ENCODE measurements at regions not wholly inside any gene's neighbourhood (a gene's known extent, or its start where the extent isn't known, plus 50 kb on each side); places are given as distances from the start of the nearest gene placed in this dataset.
A peak's percentile ranks its signal among the peaks of the same experiment; 100 is the strongest.

DNA sequence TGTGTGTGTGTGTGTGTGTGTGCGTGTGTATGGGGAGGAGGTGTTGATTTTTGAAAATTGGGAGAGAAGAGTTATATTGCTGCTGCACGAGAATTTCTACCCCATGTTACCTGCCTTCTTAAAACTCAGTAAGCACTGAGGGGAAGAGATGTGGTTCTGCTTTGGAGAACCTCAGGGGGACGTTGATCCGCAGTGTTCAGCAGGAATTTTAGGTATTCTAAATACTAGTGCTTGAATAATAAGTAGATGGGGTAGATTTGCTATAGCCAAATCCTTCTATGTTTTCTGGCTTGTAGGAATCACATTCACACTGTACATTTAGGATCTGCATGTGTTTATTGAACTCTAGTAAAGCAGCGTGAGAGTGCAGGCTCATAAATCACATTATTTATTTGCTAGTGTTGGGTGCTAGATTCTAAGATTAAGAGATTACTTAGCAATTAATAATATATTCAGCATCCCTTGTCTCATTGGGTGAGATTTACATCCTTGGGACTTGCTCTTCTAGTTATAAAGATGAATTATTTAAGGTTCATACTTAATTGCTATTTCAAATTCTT lies 268.1 kb downstream of the MFSD1 start:
- TF ChIP-seq, protein P1, sequence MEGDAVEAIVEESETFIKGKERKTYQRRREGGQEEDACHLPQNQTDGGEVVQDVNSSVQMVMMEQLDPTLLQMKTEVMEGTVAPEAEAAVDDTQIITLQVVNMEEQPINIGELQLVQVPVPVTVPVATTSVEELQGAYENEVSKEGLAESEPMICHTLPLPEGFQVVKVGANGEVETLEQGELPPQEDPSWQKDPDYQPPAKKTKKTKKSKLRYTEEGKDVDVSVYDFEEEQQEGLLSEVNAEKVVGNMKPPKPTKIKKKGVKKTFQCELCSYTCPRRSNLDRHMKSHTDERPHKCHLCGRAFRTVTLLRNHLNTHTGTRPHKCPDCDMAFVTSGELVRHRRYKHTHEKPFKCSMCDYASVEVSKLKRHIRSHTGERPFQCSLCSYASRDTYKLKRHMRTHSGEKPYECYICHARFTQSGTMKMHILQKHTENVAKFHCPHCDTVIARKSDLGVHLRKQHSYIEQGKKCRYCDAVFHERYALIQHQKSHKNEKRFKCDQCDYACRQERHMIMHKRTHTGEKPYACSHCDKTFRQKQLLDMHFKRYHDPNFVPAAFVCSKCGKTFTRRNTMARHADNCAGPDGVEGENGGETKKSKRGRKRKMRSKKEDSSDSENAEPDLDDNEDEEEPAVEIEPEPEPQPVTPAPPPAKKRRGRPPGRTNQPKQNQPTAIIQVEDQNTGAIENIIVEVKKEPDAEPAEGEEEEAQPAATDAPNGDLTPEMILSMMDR (IDR thresholded peaks at IDR 0.05; ENCODE audit: insufficient read depth, low read depth, low read length), result no peak
- no peak overlapping the region for H3K4me3 ChIP-seq (ENCODE audit: low read depth, low read length)
- DNase-seq (ENCODE audit: low read depth), result no peak

DNA sequence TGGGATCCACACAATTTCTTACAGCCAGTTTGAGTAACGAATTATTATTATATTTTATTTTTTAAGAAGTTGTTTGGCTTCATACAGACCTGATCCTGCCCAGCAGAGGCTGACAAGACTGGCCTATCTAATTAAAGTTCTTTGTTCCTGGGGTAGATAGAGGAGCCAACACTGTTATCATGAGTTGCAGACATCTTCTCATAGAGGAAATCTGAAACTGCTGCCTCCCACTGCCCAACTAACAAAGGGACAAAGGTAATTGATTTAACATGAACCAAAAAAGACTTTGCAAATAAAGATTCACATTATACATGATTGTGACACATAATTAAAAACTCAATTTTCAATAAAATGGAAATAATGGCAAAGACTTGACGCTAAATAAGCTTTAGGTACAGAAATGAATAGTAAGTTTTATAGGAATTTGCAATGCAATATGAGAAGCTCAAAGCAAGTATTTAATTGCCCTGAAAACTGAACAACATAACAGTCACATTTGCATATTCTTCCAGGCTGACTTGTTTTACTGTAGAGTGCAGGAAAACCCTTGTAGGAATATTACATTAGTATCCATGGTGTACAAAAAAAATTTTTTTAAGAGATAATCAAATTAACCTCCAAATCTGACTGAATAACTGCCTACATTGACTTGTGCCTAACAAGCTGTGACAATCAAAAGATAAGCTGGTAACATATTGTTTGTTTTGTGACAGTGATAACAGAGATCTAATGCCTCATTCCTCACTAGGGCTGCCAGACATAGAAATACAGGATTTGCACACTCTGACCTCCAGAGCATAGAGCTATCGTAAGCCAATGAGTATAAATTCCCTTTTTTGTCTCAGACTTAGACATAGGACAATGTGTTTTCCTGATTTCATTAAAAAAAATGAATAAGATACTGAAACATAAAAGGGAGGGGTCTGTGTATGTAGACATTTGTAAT lies 273.2 kb downstream of the MFSD1 start:
- DNase-seq (ENCODE audit: low read depth), result no peak
- H3K4me3 ChIP-seq (ENCODE audit: low read depth, low read length), result no peak overlapping the region
- TF ChIP-seq, protein P1 (IDR thresholded peaks at IDR 0.05; ENCODE audit: insufficient read depth, low read depth, low read length), result no peak

DNA sequence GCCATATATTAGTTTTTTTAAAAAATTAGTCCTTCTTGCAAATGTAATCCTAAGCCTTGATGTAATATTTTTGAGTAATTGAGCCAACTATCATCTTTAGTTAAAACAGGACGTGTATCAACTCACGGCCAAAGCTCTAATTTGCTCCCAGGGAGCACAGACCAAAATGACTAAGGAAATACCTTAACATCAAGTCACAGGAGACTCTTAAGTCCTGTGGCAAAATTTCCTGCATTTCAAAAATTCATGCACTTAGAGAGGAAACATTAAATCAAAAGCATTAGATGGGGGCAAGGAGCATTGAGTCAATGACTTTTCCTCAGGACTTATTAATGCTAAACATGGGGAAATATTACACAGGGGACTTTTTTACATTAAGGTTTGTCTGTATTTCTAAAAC lies 276.0 kb downstream of the MFSD1 start:
- DNase-seq (ENCODE audit: low read depth), result peak; percentile 49
- no peak overlapping the region for H3K4me3 ChIP-seq (ENCODE audit: low read depth, low read length)
- TF ChIP-seq, protein P1 (IDR thresholded peaks at IDR 0.05; ENCODE audit: insufficient read depth, low read depth, low read length), result no peak

DNA sequence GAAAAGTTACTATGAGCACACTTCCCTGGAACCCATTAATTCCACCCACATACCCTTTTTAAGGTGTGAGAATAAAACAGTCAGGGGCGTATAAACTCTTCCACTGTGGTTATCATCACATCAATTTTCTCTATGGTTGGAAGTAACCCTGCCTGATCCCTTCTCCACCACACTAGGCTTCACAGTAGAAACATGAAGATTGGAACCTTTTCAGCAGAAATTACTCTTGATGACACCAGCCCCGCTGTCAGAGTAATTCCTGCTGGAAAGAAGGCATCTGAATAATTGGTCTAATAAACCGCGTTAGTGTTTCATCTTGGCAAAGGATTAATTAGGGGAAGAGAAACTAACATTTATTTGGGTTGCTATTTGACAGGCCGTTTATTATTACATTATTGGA lies 278.4 kb downstream of the MFSD1 start:
- TF ChIP-seq, protein P1 (IDR thresholded peaks at IDR 0.05; ENCODE audit: insufficient read depth, low read depth, low read length), result no peak
- no peak overlapping the region for H3K4me3 ChIP-seq (ENCODE audit: low read depth, low read length)
- no peak for DNase-seq (ENCODE audit: low read depth)

DNA sequence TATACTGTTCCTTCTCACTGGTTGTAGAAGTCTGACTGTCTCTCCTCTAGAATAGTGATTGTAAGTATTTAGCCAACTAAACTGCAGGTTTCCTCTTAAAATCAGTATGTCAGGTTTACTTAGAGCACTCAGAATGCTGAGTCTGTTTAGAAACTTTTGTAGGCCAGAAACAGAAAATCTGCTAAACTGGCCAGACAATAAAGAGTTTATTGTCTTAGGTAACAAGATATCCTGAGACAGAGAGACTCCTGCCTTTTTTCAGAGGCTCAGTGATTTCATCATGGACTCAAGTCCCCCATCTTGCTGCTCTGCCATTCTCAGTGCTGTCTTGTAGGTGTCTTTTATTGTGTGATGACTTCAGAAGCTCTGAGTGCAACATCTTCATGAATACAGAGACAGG lies 279.0 kb downstream of the MFSD1 start:
- no peak overlapping the region for H3K4me3 ChIP-seq (ENCODE audit: low read depth, low read length)
- TF ChIP-seq, protein P1 (IDR thresholded peaks at IDR 0.05; ENCODE audit: insufficient read depth, low read depth, low read length), result no peak
- DNase-seq (ENCODE audit: low read depth), result no peak

DNA sequence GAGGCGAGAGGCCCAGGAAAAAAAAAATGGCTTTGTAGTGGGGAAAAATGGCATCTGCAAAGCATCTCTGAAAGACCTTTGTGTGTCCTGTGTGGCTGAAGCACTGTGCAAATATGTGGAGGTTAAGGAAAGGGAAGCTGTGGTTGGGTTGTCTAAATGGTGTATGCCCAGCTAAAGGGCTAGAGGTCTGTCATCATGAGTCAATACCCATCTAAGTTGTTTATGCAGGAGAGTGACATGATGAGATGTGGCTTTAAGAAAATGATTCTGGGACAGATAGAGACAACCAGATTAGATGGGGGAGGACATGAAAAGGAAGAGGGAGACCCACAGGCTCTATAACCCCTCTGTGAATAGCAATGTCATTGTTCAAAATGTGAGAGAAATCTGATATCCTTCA lies 280.7 kb downstream of the MFSD1 start:
- no peak overlapping the region for H3K4me3 ChIP-seq (ENCODE audit: low read depth, low read length)
- DNase-seq (ENCODE audit: low read depth), result peak; percentile 10
- TF ChIP-seq, protein P1 (IDR thresholded peaks at IDR 0.05; ENCODE audit: insufficient read depth, low read depth, low read length), result no peak
